WERI-Rb-1 (cell line): ENCODE measurements at regions not wholly inside any gene's neighbourhood (a gene's known extent, or its start where the extent isn't known, plus 50 kb on each side); places are given as distances from the start of the nearest gene placed in this dataset.
"Not testable (repeated sequence)": the region's sequence is repeated elsewhere in the genome, so short reads cannot be mapped to it uniquely, and the experiment has no call there.

ENCODE experiments used
- DNase-seq: peaks from one replicate; pipeline ENCODE4 v3.0.0-alpha.2; 2020
- H3K27ac ChIP-seq: fragments of 250-450 bp; sonication (Bioruptor Pico); 2 replicates; pipeline ENCODE4 v1.5.1; 2020; ENCODE audit warnings: mild to moderate bottlenecking, moderate library complexity
- H3K27me3 ChIP-seq: fragments of 250-450 bp; sonication (Bioruptor Pico); 2 replicates; pipeline ENCODE4 v1.5.1; 2021; ENCODE audit warnings: mild to moderate bottlenecking, low read depth, moderate library complexity; ENCODE audit not compliant: insufficient read depth, severe bottlenecking
- H3K36me3 ChIP-seq: fragments of 250-450 bp; sonication (Bioruptor Pico); 2 replicates; pipeline ENCODE4 v1.5.1; 2020; ENCODE audit warnings: mild to moderate bottlenecking, moderate library complexity
- H3K4me3 ChIP-seq: 2 replicates; pipeline ENCODE4 v1.5.1; 2011; ENCODE audit warnings: low read depth, mild to moderate bottlenecking, control low read depth, low read length
- H3K9me3 ChIP-seq: fragments of 250-450 bp; sonication (Bioruptor Pico); 2 replicates; pipeline ENCODE4 v1.5.1; 2021; ENCODE audit warnings: mild to moderate bottlenecking, moderate library complexity; ENCODE audit not compliant: severe bottlenecking
- CTCF ChIP-seq: IDR thresholded peaks from 2 replicates; pipeline ENCODE4 v1.5.1; 2011; ENCODE audit warnings: low read depth, mild to moderate bottlenecking, control low read depth, inconsistent platforms, low read length

DNA sequence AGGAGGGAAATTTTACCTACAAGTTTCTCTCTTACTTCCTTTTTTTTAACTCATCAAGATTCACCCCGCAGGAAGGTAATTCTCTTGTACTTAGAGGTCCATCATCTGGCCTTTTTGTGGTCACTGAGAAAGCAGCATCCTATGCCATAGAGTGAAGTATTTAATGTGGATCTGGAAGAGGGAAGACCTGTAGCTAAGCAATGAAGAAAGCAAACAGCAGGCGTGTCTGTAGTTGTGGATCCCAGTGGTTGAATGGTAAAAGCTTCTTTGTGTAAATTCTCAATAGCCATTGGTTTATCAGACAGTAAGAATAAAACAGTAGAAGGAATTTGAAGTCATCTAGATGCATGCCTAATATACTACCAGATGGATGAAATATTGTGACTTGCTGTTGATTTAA is 196.4 kb downstream of the ANKRD7 start:
- Histone ChIP-seq H3K27me3 (no peaks in the 10 kb centered on the region), H3K27ac (no peak overlapping the region), H3K36me3 (no peaks in the 10 kb centered on the region), H3K4me3 (no peak overlapping the region), H3K9me3 (no peaks in the 10 kb centered on the region)
- no peak for DNase-seq
- no peak for TF ChIP-seq CTCF

DNA sequence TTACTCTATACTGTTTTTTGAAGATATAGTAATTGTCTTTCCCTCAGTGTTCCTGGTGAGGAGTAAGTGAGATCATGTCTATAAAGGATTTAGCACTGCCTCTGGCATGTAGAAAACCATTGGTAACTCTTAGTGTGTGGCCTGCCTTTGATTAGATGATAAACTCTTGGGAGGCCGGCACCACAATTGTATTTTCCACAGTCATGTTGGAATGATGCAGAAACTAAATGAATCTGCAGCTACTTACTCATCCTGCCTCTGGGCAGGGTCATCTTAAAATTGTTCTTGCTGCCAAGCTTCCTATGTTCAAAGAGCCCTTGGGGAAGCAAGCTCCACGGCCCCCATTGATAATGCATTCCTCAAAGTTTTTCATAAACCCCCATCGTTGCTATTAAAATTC is 204.6 kb downstream of the ANKRD7 start:
- no peak for TF ChIP-seq CTCF
- Histone ChIP-seq H3K9me3 (no peaks in the 10 kb centered on the region), H3K27me3 (no peaks in the 10 kb centered on the region), H3K27ac (no peak overlapping the region), H3K36me3 (no peaks in the 10 kb centered on the region), H3K4me3 (no peak overlapping the region)
- DNase-seq: no peak

DNA sequence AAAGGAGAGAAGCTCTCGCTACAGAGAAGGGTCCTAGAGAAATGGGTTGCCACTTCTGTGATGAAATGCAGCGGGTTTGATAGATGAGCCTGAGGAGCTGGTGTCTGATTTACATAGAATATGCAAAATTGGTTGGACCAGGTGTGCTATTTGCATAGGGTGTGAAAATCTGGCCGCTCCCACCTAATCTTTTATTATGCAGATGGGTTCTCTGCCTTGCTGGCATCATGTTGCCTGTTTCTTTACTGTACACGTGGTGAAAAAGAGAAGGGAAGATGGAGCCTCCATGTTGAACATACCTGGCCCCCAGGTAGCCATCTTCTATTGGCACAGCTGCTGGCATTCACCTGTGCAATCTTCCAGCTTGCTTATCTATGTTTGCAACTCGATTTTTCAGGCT is 212.2 kb downstream of the ANKRD7 start:
- no peak overlapping the region for H3K27ac ChIP-seq
- H3K27me3 ChIP-seq: no peaks in the 10 kb centered on the region
- no peak for TF ChIP-seq CTCF
- H3K36me3 ChIP-seq: no peaks in the 10 kb centered on the region
- no peaks in the 10 kb centered on the region for H3K9me3 ChIP-seq
- H3K4me3 ChIP-seq: no peak overlapping the region
- no peak for DNase-seq

- not testable (repeated sequence) for H3K4me3 ChIP-seq, H3K27ac ChIP-seq, H3K36me3 ChIP-seq, H3K9me3 ChIP-seq, H3K27me3 ChIP-seq, DNase-seq
Measured at GRCh38 chr7:118449030-118449429, 224.5 kb downstream of the ANKRD7 start.

DNA sequence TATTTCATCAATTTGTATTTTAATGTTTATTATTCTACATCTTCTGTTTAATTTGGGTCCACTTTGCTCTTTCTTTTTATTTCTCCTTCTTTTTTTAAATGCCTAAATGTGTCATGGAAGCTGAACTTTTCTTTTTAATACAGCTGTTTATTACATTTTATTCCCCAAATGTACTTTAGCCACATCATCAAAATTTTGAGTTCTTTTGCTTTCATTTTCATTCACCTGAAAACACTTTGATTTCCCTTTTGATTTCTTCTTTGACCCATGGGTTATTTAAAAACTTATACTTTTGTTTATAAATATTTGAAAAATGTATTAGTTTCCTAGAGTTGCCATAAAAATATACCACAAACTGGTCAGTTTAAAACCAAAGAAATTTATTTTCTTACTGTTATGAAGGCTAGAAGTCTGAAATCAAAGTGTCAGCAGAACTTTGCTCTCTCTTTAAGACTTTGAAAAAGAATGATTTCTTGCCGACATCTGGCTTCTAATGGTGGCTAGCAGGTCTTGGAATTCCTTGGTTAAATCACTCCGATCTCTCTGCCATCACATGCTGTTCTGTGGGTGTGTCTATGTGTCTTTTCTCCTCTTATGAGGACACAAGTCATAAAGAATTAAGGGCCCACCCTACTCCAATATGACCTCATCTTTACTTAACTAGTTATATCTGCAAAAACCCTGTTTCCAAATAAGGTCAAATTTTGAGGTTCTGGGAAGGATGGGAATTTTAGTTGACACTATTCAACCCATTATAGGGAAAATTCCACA is 225.5 kb downstream of the ANKRD7 start:
- no peaks in the 10 kb centered on the region for H3K9me3 ChIP-seq
- no peak for TF ChIP-seq CTCF
- H3K27me3 ChIP-seq: no peaks in the 10 kb centered on the region
- H3K36me3 ChIP-seq: no peaks in the 10 kb centered on the region
- no peak for DNase-seq
- H3K4me3 ChIP-seq: no peak overlapping the region
- H3K27ac ChIP-seq: no peak overlapping the region

- no peaks in the 10 kb centered on the region for H3K36me3 ChIP-seq
- no peak for DNase-seq
- H3K9me3 ChIP-seq: no peaks in the 10 kb centered on the region
- no peak overlapping the region for H3K4me3 ChIP-seq
- no peaks in the 10 kb centered on the region for H3K27me3 ChIP-seq
- no peak for TF ChIP-seq CTCF
- no peak overlapping the region for H3K27ac ChIP-seq
Measured at GRCh38 chr7:118452128-118452527, 227.6 kb downstream of the ANKRD7 start.
